GM19025 (cell line): ENCODE measurements at regions not wholly inside any gene's neighbourhood (a gene's known extent, or its start where the extent isn't known, plus 50 kb on each side); places are given as distances from the start of the nearest gene placed in this dataset.
"Not testable (repeated sequence)": the region's sequence is repeated elsewhere in the genome, so short reads cannot be mapped to it uniquely, and the experiment has no call there.

Experiments
- ATAC-seq: cut with Tn5 transposase; IDR thresholded peaks from one replicate; pipeline ENCODE4 v1.9.1; 2021; ENCODE audit warnings: mild to moderate bottlenecking, low read depth, moderate library complexity; ENCODE audit not compliant: unreplicated experiment

GRCh38 chr7:69020536-69020935 lies 577.7 kb upstream of the AUTS2 start:
- ATAC-seq = no peak

DNA sequence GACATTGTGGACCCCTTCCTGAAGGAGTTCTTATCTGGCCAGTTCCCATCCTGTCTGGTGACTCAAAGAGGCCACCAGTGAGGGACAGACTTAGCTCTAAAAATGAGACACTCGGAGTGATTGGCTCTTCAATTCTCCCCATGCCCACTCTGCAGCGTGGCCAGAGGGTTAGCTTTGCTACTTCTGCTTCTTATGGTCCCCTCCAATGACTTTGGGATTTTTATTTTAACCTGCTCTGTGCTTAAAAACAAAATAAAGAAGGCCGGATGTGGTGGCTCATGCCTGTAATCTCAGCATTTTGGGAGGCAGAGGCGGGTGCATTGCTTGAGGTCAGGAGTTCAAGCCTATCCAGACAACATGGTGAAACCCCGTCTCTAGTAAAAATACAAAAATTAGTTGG lies 573.0 kb upstream of the AUTS2 start:
- ATAC-seq = no peak

DNA sequence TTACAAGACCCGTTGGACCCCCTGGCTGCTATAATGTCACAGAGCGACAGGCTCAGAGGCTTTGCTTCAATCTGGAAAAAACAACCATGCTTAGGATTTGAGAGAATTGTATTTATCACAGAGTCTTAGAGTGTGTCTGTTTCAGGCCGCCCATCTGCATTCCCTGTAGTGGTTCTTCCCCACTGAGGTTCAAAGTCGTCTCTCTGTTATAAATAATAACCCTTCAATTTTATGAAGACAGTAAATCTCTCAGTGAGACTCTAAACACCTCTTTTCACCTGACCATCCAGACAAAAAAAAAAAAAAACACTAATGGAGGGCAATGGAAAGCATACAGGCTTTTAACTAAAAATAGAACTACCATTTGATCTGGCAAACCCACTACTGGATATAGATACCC lies 565.4 kb upstream of the AUTS2 start:
- ATAC-seq = no peak

DNA sequence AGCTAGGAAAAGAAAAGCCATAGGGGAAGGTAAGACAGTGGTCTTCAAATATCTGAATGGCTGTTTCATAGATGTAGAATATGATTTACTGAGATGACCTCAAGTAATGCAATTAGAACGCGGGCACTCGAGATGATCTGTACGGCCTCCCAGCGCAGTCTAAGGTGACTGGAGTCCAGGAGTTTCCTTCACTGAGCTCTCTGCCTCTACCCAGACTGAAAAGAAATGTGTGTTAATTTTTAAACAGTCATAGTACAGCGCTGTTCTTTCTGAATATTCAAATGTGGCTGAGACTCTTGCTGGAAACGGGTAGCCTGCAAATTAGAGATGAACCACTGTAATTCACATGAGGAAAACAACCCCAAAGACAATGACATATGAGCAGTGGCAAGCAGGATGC lies 562.4 kb upstream of the AUTS2 start:
- ATAC-seq = no peak

DNA sequence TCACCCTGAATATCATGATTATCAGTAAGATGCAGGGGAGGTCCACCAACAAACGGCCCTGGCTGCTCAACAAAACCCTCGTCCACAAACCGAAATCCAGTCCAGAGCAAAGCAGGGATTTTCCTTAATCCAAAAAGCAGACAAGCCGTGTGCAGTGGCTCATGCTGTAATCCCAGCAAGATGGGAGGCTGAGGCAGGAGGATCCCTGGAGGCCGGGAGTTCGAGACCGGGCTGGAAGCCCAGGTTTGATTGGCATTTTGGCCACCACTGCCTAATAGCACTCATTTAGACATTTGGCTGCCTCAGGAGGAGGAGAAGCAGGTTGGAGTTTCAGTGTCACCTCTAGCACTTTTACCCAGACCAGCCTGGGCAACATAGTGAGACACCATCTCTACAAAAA lies 562.0 kb upstream of the AUTS2 start:
- no peak for ATAC-seq

GRCh38 chr7:69038915-69039314 lies 559.4 kb upstream of the AUTS2 start:
- no peak for ATAC-seq

DNA sequence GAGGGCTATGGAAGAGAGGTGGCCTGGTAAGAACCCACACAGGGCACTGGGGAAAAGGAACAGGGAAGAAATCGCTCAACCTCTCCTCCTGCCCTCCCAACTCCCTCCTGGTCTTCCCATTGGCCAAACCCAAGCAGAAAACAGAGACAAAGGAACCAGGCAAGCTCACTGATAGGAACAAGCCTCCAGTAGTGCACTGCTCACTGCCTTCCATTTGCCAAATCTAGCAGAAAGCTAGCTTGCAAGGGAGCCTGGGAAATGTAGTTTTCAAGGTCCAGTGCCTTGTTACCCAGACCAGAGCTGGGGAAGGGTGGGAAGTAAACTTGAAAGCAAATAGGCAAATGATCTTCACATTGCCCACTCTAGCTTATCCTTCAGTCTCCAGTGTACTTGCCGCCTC lies 556.1 kb upstream of the AUTS2 start:
- no peak for ATAC-seq

- no peak for ATAC-seq
Observed at GRCh38 chr7:69047151-69047754, 551.0 kb upstream of the AUTS2 start.

- no peak for ATAC-seq
Observed at GRCh38 chr7:69049326-69049725, 548.9 kb upstream of the AUTS2 start.

GRCh38 chr7:69052447-69052846 lies 545.8 kb upstream of the AUTS2 start:
- ATAC-seq = no peak

DNA sequence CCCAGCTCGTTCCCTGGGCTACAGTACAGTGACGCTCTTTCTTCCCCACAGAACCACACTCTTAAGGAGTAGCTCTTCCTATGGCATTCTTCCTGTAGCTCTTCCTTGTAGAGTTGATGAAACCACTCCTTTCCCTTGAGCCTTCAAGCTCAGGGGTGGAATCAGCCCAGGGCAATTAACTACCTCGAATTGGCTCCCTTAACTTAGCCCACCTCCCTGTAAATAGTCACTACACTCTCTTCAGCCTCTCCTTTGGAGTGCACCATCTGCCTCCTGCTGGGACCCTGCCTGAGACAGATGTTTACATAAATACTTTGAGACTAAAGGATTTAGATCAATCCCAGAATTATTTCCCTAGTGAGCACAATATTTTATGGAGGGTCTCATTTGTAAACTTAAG lies 537.8 kb upstream of the AUTS2 start:
- no peak for ATAC-seq

DNA sequence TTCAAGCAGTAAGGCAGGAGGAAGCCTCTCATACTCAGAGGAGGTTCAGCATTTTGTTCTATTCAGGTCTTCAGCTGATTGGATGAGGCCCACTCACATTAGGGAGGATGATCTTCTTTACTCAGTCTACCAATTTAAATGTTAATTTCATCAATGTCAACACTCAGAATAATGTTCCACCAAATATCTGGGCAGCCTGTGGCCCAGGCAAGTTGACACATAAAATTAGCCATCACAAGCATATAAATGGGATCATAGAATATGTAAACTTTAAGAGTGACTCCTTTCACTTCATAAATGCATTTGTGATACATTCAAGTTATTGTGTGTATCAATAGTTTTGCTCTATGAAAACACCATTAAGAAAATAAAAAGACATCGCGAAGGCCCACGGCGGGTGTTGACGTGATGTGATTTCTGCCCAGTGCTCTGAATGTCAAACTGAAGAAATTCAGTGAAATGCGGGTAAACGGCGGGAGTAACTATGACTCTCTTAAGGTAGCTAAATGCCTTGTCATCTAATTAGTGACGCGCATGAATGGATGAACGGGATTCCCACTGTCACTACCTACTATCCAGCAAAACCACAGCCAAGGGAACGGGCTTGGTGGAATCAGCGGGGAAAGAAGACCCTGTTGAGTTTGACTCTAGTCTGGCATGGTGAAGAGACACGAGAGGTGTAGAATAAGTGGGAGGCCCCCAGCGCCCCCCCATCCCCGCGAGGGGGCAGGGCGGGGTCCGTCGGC lies 536.1 kb upstream of the AUTS2 start:
- no peak for ATAC-seq

DNA sequence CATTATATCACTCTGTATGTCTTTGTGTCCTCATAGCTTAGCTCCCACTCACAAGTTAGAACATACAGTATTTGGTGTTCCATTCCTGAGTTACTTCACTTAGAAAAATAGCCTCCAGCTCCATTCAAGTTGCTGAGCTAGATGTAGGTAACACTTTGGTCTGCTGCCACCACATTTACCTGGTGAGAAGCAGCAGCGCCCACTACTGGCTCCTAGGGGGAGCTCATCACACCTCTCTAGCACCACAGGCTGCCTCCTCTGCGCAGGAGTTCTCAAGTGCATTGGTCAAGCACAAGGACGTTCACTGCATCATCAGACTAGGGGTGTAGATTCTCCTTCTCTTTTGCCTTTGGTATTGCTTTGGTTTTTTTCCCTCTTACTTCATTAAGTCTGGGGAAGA lies 530.9 kb upstream of the AUTS2 start:
- no peak for ATAC-seq

- no peak for ATAC-seq
Observed at GRCh38 chr7:69070476-69070875, 527.8 kb upstream of the AUTS2 start.

- ATAC-seq = no peak
Observed at GRCh38 chr7:69076566-69076965, 521.7 kb upstream of the AUTS2 start.

DNA sequence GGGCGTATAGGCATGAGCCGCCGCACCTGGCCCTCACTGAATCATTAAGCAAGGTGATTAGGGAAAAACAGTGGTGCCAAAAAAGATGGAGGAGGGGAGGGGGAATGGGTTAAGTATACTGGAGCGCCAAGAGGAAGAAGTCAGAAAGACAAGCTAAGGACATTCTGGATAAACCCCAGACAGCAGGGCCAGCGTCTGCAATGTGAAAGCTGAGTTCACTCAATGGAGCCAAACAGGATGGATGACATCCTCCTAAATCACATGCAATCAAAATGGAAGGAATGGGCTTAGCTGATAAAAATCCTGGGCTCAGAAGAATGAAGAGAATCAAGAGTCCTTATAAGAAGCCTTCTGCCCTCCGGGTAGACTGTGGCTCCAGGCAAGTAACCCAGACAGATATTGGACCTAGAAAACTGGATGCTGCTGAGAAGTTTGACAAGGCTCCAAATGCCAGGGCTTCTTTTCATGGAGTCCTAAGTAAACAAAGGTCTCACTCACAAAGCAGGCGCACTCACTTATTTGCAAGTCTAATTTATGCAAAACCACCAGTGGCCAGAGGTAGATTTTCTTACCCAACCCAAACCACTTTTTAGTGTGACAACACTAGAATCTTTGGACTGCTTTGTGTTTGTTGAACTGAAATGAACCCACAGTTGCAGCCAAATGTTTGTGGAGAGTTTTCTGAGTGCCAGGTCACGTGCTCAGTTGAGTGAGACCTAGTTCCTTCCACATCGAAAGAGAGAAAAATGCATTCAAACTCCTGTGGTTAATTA lies 519.1 kb upstream of the AUTS2 start:
- no peak for ATAC-seq

DNA sequence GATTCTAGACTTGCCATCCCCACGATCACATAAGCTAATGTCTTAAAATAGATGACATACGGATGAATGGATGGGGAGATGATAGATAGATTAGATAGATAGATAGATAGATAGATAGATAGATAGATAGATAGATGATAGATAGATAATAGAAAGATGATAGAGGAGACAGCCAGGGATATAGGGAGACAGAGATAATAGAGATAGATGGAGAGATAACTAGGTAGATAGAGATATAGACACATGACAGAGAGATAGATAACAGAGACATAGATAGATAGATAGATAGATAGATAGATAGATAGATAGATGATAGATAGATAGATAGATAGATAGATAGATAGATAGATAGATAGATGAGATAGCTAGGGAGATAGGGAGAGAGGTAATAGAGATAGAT lies 511.0 kb upstream of the AUTS2 start:
- ATAC-seq = not testable (repeated sequence)

DNA sequence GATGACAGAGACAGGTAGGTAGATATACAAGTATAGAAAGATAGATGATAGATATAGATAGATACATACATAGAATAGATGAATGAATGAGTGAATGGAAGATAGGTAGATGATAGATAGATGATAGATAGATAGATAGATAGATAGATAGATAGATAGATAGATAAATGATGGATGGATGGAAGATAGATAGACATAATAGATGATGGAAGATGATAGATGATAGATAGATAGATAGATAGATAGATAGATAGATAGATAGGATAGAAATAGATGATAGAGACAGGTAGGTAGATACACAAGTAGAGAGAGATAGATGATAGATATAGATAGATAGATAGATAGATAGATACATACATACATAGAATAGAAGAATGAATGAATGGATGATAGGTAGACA lies 510.1 kb upstream of the AUTS2 start:
- no peak for ATAC-seq

DNA sequence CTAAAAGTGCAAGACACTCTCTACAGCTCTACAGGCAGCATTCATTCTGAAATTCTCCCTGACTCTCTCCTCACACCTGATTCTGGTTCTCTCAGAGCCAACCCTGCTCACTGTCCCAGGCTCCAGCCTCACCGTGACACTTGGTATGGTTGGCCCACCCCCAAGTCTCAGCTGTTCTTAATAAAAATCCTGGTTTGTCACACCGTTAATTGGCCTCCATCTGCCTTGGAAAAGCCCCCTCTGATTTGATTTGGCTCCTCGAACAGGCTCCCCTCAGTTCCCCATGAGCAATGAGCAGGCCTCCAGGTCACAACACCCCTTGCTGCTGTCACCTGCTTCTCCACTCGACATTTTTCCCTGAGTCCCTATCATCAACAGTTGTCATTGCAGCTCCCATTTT lies 507.3 kb upstream of the AUTS2 start:
- no peak for ATAC-seq

GRCh38 chr7:69091521-69091920 lies 506.8 kb upstream of the AUTS2 start:
- no peak for ATAC-seq

DNA sequence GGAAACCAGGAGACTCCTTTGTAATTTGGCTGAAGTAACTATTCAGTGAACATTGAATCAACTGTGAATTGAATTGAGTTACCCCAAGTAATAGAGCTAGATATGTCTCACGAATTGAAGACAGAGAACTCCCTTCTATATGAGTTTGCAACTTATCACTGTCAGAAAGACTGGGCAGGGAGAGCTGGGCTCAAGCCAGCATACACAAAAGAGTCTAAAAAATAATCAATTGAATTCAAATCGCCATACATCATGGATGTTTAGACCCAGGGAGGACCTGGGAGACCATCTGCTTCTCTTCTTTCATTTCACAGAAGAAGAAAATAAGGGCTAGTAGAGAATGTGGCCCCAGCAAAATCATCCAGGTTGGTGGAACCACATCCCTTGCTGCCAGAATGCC lies 503.1 kb upstream of the AUTS2 start:
- no peak for ATAC-seq

DNA sequence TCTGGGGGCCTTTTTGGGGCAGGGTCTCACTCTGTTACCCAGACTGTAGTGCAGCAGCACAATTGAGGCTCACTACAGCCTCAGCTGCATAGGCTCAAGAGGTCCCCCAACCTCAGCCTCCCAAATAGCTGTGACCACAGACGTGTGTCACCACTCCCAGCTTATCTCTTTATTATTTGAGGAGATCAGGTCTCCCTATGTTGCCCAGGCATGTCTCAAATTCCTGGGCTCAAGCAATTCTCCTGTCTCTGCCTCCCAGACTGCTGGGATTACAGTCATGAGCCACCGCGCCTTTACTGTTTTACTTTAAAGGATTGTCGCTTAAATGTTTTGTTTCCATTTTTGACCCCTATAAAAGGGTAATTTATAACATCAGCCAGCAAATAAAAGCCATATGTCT lies 502.6 kb upstream of the AUTS2 start:
- ATAC-seq = no peak
